GM12891 (cell line): ENCODE measurements at regions not wholly inside any gene's neighbourhood (a gene's known extent, or its start where the extent isn't known, plus 50 kb on each side); places are given as distances from the start of the nearest gene placed in this dataset.

Experiments
- POLR2A ChIP-seq: IDR thresholded peaks from 2 replicates; pipeline ENCODE4 v1.6.1; 2011; ENCODE audit warnings: low read depth, low read length, control low read depth
- POLR2AphosphoS5 ChIP-seq: IDR thresholded peaks from 2 replicates; pipeline ENCODE4 v1.6.1; 2011; ENCODE audit warnings: low read depth, low read length, control low read depth

GRCh38 chr5:106543330-106543729 lies 1127.4 kb downstream of the EFNA5 start:
- TF ChIP-seq POLR2A (no peak), POLR2AphosphoS5 (no peak)
